Heart left ventricle (tissue), 16 donors: ENCODE measurements at regions not wholly inside any gene's neighbourhood (a gene's known extent, or its start where the extent isn't known, plus 50 kb on each side); places are given as distances from the start of the nearest gene placed in this dataset.
A peak's percentile ranks its signal among the peaks of the same experiment; 100 is the strongest.

Source experiments
- ATAC-seq, 4 donors: fragments of 200-7000 bp; cut with Tn5 transposase; one replicate each; pipeline ENCODE4 v1.9.1; 2020 to 2022; ENCODE audit warnings: moderate library complexity in 4 of 4, mild to moderate bottlenecking in 3 of 4, moderate number of reproducible peaks in 1 of 4
- DNase-seq, 5 donors: peaks; one replicate each; pipeline ENCODE4 v3.0.0-alpha.2; 2020
- H3K27ac ChIP-seq, 12 donors: fragments of 200-600 bp; sonication (generic) in 4 of 12; one replicate each; pipeline versions ENCODE4 v1.5.0 to v1.8.0; 2016 to 2022; ENCODE audit warnings: mild to moderate bottlenecking in 2 of 12
- H3K27me3 ChIP-seq, 9 donors: fragments of 200-600 bp; sonication (generic) in 2 of 9; one replicate each; pipeline versions ENCODE4 v1.5.1 to v1.8.0; 2016 to 2022; ENCODE audit warnings: mild to moderate bottlenecking in 3 of 9
- H3K36me3 ChIP-seq, 9 donors: fragments of 200-600 bp; sonication (generic) in 2 of 9; one replicate each; pipeline versions ENCODE4 v1.5.0 to v1.8.0; 2018 to 2022; ENCODE audit warnings: mild to moderate bottlenecking in 2 of 9
- H3K4me1 ChIP-seq, 12 donors: fragments of 200-600 bp; sonication (generic) in 4 of 12; one replicate each; pipeline versions ENCODE4 v1.5.0 to v1.8.0; 2016 to 2022; ENCODE audit warnings: mild to moderate bottlenecking in 3 of 12
- H3K4me3 ChIP-seq, 12 donors: fragments of 200-600 bp; sonication (generic) in 4 of 12; one replicate each; pipeline versions ENCODE4 v1.5.0 to v1.8.0; 2017 to 2022; ENCODE audit warnings: mild to moderate bottlenecking in 9 of 12, moderate library complexity in 4 of 12
- H3K9me3 ChIP-seq, 12 donors: fragments of 200-600 bp; sonication (generic) in 4 of 12; one replicate each; pipeline versions ENCODE4 v1.5.0 to v1.8.0; 2016 to 2022; ENCODE audit warnings: mild to moderate bottlenecking in 1 of 12
- POLR2A ChIP-seq, 2 donors: fragments of 450-650 bp; IDR thresholded peaks; one replicate each; pipeline ENCODE4 v1.6.1; 2017; ENCODE audit warnings: antibody characterized with exemption in 2 of 2, mild to moderate bottlenecking in 2 of 2, moderate library complexity in 2 of 2
- WGBS, 4 donors: extraction: QIAGEN DNeasy Blood & Tissue Kit in 2 of 4; methylation state at CpG; one replicate each; pipeline versions ENCODE4 v1.1.5 to v1.1.7; 2013 to 2018; 5-methylcytosine and 5-hydroxymethylcytosine counted together
- intact Hi-C, 10 donors: fragments of 100-400 bp; cut with DNase I; formaldehyde crosslinking; loops; one replicate each; pipeline versions ENCODE4 v1.11.1 to v1.14.2; 2022
- TF ChIP-seq, protein P1 (sequence below), 12 donors: fragments of 200-600 bp; sonication (generic) in 4 of 12; IDR thresholded peaks; one replicate each; pipeline versions ENCODE4 v1.5.0 to v1.8.0; 2018 to 2022; ENCODE audit warnings: antibody characterized with exemption in 12 of 12, mild to moderate bottlenecking in 5 of 12
- donor health status: ischemic (EF 13 %, LVEDD 7.1; RV severe dilation, severe dysfunction).
- donor health status: healthy with polysubstance abuse.
- donor health status: DM: no; HTN: yes; CAD: no.
- donor health status: DM: no; HTN: no; CAD: no.
- donor health status: ischemic (EF 25% LVEDD 6.9; RV normal size, moderate dysfunction).
- donor health status: ischemic (EF 25% LVEDD 5.7; RV mildly dilated, moderate dysfunction).
- donor health status: healthy.
- donor health status: DM: yes; HTN: yes; CAD: no.
- donor health status: ischemic (EF 35%, LVEDD 5.7; RV mildly dilated, moderate dysfunction).
- donor health status: nonischemic (EF 11% LVEDD 7.7; RV severe dilation, severe dysfunction).
- donor health status: DM: yes; HTN: yes; CAD: no.
- donor health status: PGD.
- donor health status: ischemic (EF 29% LVEDD 5.4; RV normal size, mild dysfunction).
- donor health status: nonischemic (EF 23%, LVEDD 6.1; RV moderate dilation, normal function).

DNA sequence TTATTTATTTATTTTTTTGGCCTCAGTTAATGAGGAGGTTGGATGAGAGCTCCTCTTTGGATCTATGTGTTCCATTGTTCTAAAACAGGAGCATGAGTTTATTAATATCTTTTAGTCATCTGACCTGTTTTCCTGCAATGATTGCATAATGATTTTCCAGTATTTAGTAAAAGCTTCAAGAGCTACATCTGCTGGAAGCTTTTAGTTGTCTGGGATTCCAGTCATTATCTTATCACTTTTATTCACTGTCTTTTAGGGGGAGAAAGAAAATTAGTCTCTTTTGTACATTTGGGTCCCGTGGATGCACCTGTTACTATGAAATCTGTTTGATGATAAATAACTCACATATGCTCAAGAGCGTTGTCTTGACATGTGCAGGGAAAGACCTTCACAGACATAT lies 1270.0 kb downstream of the ROBO1 start:
- intact Hi-C loops, result no loop called here
- TF ChIP-seq, protein P1, sequence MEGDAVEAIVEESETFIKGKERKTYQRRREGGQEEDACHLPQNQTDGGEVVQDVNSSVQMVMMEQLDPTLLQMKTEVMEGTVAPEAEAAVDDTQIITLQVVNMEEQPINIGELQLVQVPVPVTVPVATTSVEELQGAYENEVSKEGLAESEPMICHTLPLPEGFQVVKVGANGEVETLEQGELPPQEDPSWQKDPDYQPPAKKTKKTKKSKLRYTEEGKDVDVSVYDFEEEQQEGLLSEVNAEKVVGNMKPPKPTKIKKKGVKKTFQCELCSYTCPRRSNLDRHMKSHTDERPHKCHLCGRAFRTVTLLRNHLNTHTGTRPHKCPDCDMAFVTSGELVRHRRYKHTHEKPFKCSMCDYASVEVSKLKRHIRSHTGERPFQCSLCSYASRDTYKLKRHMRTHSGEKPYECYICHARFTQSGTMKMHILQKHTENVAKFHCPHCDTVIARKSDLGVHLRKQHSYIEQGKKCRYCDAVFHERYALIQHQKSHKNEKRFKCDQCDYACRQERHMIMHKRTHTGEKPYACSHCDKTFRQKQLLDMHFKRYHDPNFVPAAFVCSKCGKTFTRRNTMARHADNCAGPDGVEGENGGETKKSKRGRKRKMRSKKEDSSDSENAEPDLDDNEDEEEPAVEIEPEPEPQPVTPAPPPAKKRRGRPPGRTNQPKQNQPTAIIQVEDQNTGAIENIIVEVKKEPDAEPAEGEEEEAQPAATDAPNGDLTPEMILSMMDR (IDR thresholded peaks at IDR 0.05), result peak in 1 of 12 donors; percentile 3
- TF ChIP-seq POLR2A (IDR thresholded peaks at IDR 0.05), result no peak
- Histone ChIP-seq H3K27me3 (no peaks in the 10 kb centered on the region), H3K4me3 (no peak overlapping the region), H3K4me1 (peaks cover 0 to 3% (median 0%) of the 10 kb centered on the region in 12 donors), H3K9me3 (no peaks in the 10 kb centered on the region), H3K27ac (no peak overlapping the region), H3K36me3 (no peaks in the 10 kb centered on the region)
- DNase-seq (no peak), ATAC-seq (no peak)
- WGBS, 4 donors, result 59 to 72% (median 69%) methylated on average over 2 of the region's 2 CpGs

DNA sequence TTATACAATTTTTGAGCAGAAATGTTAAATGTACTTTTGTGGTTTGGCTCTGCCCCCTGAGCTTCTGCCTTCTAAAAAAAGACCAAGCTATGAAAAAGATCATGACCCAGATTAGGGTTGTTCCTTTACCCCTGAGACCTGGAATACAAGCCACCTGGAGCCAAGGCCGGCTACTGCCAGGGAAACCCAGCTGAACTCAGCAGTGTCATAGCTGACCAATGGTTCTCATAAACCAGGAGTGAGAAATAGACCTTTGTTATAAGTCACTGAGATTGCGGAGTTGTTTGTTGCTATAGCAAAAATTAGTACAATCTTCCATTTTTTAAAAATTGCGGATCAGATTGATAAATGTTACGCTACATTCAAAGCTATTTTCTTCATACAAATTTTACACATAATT lies 1261.7 kb downstream of the ROBO1 start:
- ATAC-seq (no peak), DNase-seq (no peak)
- 67 to 82% (median 69%) methylated on average over 4 of the region's 4 CpGs for WGBS, 4 donors
- Histone ChIP-seq H3K36me3 (no peaks in the 10 kb centered on the region), H3K9me3 (no peaks in the 10 kb centered on the region), H3K27me3 (no peaks in the 10 kb centered on the region), H3K27ac (no peak overlapping the region), H3K4me1 (no peaks in the 10 kb centered on the region), H3K4me3 (no peak overlapping the region)
- intact Hi-C loops, result no loop called here
- no peak for TF ChIP-seq POLR2A (IDR thresholded peaks at IDR 0.05)
- TF ChIP-seq, protein P1 (IDR thresholded peaks at IDR 0.05), result no peak

DNA sequence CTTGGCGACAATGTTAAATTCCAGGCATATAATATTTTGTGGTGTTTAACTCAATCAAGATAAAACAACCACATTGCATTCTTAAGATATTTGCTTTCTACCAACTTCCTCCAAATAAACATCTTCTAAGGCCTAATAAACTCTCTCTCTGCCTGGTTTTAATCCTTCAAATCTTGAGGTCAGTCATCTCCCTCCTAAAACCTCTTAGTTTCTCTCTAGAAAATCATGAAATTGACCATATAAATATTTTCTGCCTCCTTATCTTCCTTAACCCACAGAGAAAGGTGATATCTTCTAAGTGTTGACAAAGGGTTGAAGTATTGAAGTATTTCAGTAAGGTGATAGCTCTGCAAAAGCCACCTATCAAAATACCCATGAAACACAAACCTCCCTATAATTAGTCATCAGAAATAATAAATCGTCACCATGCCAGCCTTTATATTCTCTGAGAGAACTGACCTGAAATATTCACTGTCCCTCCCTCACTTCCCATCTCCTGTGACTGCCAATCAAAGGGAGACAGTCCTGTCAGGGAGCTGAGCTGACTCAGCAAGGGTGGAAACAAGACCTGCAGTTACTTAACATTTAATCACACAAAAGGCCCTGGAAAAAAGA lies 1261.1 kb downstream of the ROBO1 start:
- Histone ChIP-seq H3K27ac (no peak overlapping the region), H3K36me3 (no peaks in the 10 kb centered on the region), H3K4me3 (no peak overlapping the region), H3K9me3 (no peaks in the 10 kb centered on the region), H3K4me1 (no peaks in the 10 kb centered on the region), H3K27me3 (no peaks in the 10 kb centered on the region)
- no peak for ATAC-seq
- DNase-seq, result no peak
- WGBS, 4 donors, result 50 to 57% (median 57%) methylated on average over 2 of the region's 2 CpGs
- TF ChIP-seq POLR2A (IDR thresholded peaks at IDR 0.05), result no peak
- TF ChIP-seq, protein P1 (IDR thresholded peaks at IDR 0.05), result no peak
- intact Hi-C loops, result no loop called here

DNA sequence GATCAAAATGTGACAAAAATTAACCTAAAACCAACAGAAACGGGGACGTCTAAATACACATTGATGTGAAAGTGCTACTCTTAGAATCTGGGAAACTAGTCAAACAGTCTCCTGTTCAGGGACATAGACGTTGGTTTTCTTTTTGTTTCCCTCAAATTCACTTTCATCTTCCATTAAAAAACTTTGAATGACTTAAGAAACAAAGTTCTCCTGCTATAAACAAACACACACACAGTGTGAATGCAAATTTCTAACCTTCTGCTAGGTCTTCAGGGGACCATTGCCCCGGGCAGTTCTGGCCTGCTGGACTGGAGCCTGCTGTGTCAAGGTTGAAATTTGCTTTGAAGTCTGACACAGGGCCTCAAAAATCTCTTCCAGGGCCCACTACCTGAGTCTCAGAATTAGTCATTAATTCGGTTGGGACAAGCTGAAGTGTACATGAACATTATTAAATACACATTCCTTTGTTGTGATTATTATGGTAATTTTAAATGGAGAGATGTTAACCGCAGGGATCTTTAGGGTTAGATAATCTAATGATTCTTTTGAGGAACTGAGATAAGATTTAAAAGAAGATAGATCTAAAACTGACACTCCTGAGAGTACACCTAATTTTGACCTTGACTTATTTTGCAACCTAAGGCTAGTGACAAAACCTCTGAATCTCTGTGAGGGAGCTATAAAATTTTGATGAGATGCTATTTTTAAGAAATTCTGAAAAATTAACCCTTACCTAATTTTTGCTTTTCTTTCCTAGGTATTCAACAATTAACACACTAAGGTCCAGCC lies 1260.4 kb downstream of the ROBO1 start:
- ATAC-seq (no peak), DNase-seq (no peak)
- intact Hi-C loops, result no loop called here
- H3K27ac ChIP-seq, result no peak overlapping the region
- 52 to 65% (median 58%) methylated on average over 6 of the region's 6 CpGs for WGBS, 4 donors
- no peaks in the 10 kb centered on the region for H3K4me1 ChIP-seq
- peaks cover 0 to 2% (median 0%) of the 10 kb centered on the region in 12 donors for H3K9me3 ChIP-seq
- no peak for TF ChIP-seq POLR2A (IDR thresholded peaks at IDR 0.05)
- TF ChIP-seq, protein P1 (IDR thresholded peaks at IDR 0.05), result no peak
- no peaks in the 10 kb centered on the region for H3K27me3 ChIP-seq
- H3K4me3 ChIP-seq, result no peak overlapping the region
- H3K36me3 ChIP-seq, result no peaks in the 10 kb centered on the region
